ENCODE measurements at regions not wholly inside any gene's neighbourhood (a gene's known extent, or its start where the extent isn't known, plus 50 kb on each side); places are given as distances from the start of the nearest gene placed in this dataset.

DNA sequence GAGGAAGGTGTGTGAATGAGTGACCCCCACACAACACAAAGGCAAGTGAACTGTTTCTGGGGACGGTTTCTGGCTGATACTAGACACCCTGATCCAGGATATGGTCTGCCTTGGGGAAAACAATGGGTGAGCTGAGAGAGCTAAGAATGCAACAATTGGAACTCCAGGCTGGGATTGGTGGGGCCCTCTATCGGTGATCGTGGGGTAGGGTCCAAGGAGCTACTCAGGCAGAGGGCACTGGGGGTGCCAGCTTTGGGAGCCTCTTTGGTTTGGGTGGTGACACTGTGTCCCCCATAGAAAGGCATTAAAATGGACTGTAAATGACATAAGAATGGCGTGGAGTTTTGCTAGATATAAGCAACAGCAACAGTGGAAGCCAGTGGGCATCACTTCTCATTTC lies 439.1 kb downstream of the DMAC1 start:
- WGBS (ENCODE audit: low lambda C conversion rate) = 73% methylated on average over 4 of the region's 4 CpGs
- H3K27ac ChIP-seq (ENCODE audit: low read depth in 2 of 2, low read length in 1 of 2) = no peak overlapping the region
- no peaks in the 10 kb centered on the region for H3F3A ChIP-seq (replicated peaks; ENCODE audit: insufficient read depth)
- no peaks in the 10 kb centered on the region for H3K79me2 ChIP-seq (ENCODE audit: insufficient read depth)
- no peak overlapping the region for H3K9ac ChIP-seq
- POLR2A ChIA-PET = no interaction called here
- H3K9me3 ChIP-seq = no peaks in the 10 kb centered on the region
- CTCF ChIA-PET = interaction anchor here (0.8 to 1.1 kb wide), 2 partner anchors 15 to 308 kb away, joined by 3 to 6 read pairs; no protein-coding TSS in a partner anchor
- no peaks in the 10 kb centered on the region for H3K36me3 ChIP-seq (replicated peaks in 1 of 2; ENCODE audit: control insufficient read depth in 1 of 2, insufficient read depth in 2 of 2, low read length in 1 of 2)
- H3K27me3 ChIP-seq (ENCODE audit: insufficient read depth) = no peaks in the 10 kb centered on the region
- no peaks in the 10 kb centered on the region for H3K9me2 ChIP-seq
- TF ChIP-seq RCOR1 (IDR thresholded peaks at IDR 0.05; ENCODE audit: low read length) = no peak
- no peak for DNase-seq
- no peak overlapping the region for H3K4me2 ChIP-seq
- H3K4me3 ChIP-seq (ENCODE audit: low read depth in 2 of 2, low read length in 1 of 2) = no peak overlapping the region
- H4K20me1 ChIP-seq (ENCODE audit: insufficient read depth) = no peaks in the 10 kb centered on the region
- no peak overlapping the region for H2AFZ ChIP-seq (ENCODE audit: low read depth)
- peaks cover 0 to 9% of the 10 kb centered on the region in 2 experiments; a peak in 2 of 4 replicates for H3K4me1 ChIP-seq (ENCODE audit: control insufficient read depth in 1 of 2, insufficient read depth in 2 of 2, low read depth in 1 of 2, low read length in 1 of 2)

GRCh38 chr9:7358876-7359275 lies 440.7 kb downstream of the DMAC1 start:
- peaks cover 0 to 3% of the 10 kb centered on the region in 2 experiments; a peak in 2 of 4 replicates for H3K4me1 ChIP-seq (ENCODE audit: control insufficient read depth in 1 of 2, insufficient read depth in 2 of 2, low read depth in 1 of 2, low read length in 1 of 2)
- POLR2A ChIA-PET = no interaction called here
- H3K79me2 ChIP-seq (ENCODE audit: insufficient read depth) = no peaks in the 10 kb centered on the region
- H3K27me3 ChIP-seq (ENCODE audit: insufficient read depth) = no peaks in the 10 kb centered on the region
- H3K4me3 ChIP-seq (ENCODE audit: low read depth in 2 of 2, low read length in 1 of 2) = no peak overlapping the region
- no peaks in the 10 kb centered on the region for H3K9me2 ChIP-seq
- no peaks in the 10 kb centered on the region for H3F3A ChIP-seq (replicated peaks; ENCODE audit: insufficient read depth)
- DNase-seq = no peak
- no peaks in the 10 kb centered on the region for H3K9me3 ChIP-seq
- no peaks in the 10 kb centered on the region for H4K20me1 ChIP-seq (ENCODE audit: insufficient read depth)
- H3K27ac ChIP-seq (ENCODE audit: low read depth in 2 of 2, low read length in 1 of 2) = no peak overlapping the region
- no peak overlapping the region for H3K4me2 ChIP-seq
- CTCF ChIA-PET = interaction anchor here (0.9 to 1.0 kb wide), 3 partner anchors 9 to 43 kb away, joined by 3 to 4 read pairs (median 3); no protein-coding TSS in a partner anchor
- H3K9ac ChIP-seq = no peak overlapping the region
- TF ChIP-seq MEF2A (IDR thresholded peaks at IDR 0.05; ENCODE audit: borderline replicate concordance, low read depth) (no peak), RAD21 (IDR thresholded peaks at IDR 0.05; ENCODE audit: low read length) (peak; percentile 16; the same call in 1 of the 2 replicates)
- H2AFZ ChIP-seq (ENCODE audit: low read depth) = no peak overlapping the region
- H3K36me3 ChIP-seq (replicated peaks in 1 of 2; ENCODE audit: control insufficient read depth in 1 of 2, insufficient read depth in 2 of 2, low read length in 1 of 2) = no peaks in the 10 kb centered on the region

GRCh38 chr9:7354704-7355103 lies 444.9 kb downstream of the DMAC1 start:
- Histone ChIP-seq H4K20me1 (ENCODE audit: insufficient read depth) (no peaks in the 10 kb centered on the region), H3K4me1 (ENCODE audit: control insufficient read depth in 1 of 2, insufficient read depth in 2 of 2, low read depth in 1 of 2, low read length in 1 of 2) (no peaks in the 10 kb centered on the region), H3K27ac (ENCODE audit: low read depth in 2 of 2, low read length in 1 of 2) (no peak overlapping the region), H3K79me2 (ENCODE audit: insufficient read depth) (no peaks in the 10 kb centered on the region), H2AFZ (ENCODE audit: low read depth) (no peak overlapping the region), H3K9me3 (no peaks in the 10 kb centered on the region), H3K9ac (no peak overlapping the region), H3K4me3 (ENCODE audit: low read depth in 2 of 2, low read length in 1 of 2) (no peak overlapping the region), H3K9me2 (no peaks in the 10 kb centered on the region), H3K36me3 (replicated peaks in 1 of 2; ENCODE audit: control insufficient read depth in 1 of 2, insufficient read depth in 2 of 2, low read length in 1 of 2) (no peaks in the 10 kb centered on the region), H3K4me2 (no peak overlapping the region), H3F3A (replicated peaks; ENCODE audit: insufficient read depth) (no peaks in the 10 kb centered on the region), H3K27me3 (ENCODE audit: insufficient read depth) (no peaks in the 10 kb centered on the region)
- no peak for DNase-seq
- POLR2A ChIA-PET = no interaction called here
- CTCF ChIA-PET = no interaction called here
- TF ChIP-seq TEAD4 (IDR thresholded peaks at IDR 0.05; ENCODE audit: borderline replicate concordance, insufficient read depth) (no peak), GATA2 (CRISPR knock-in tag; IDR thresholded peaks at IDR 0.05) (no peak), TAF1 (IDR thresholded peaks at IDR 0.05; ENCODE audit: borderline replicate concordance, low read depth, low read length) (no peak), SMC3 (IDR thresholded peaks at IDR 0.05; ENCODE audit: low read depth, low read length) (no peak), CHD2 (IDR thresholded peaks at IDR 0.05; ENCODE audit: low read length, partially characterized antibody) (no peak), IRF3 (IDR thresholded peaks at IDR 0.05; ENCODE audit: low read depth, low read length) (no peak), ELF1 (IDR thresholded peaks at IDR 0.05) (no peak), POLR2AphosphoS5 (IDR thresholded peaks at IDR 0.05; ENCODE audit: low read depth, low read length) (no peak), FOXJ3 (CRISPR knock-in tag; IDR thresholded peaks at IDR 0.05) (no peak), RCOR1 (IDR thresholded peaks at IDR 0.05; ENCODE audit: low read length) (no peak), MXI1 (IDR thresholded peaks at IDR 0.05; ENCODE audit: low read depth, low read length) (no peak), NFIC (IDR thresholded peaks at IDR 0.05; ENCODE audit: borderline replicate concordance) (no peak), USF2 (IDR thresholded peaks at IDR 0.05; ENCODE audit: borderline replicate concordance, low read depth, low read length) (no peak), MAX (IDR thresholded peaks at IDR 0.05; ENCODE audit: low read depth) (no peak), GABPA (IDR thresholded peaks at IDR 0.05; ENCODE audit: low read depth) (no peak), SIN3A (IDR thresholded peaks at IDR 0.05; ENCODE audit: borderline replicate concordance, low read depth, low read length) (no peak), CTCF (IDR thresholded peaks at IDR 0.05) (no peak)
- TF ChIP-seq, protein P1, sequence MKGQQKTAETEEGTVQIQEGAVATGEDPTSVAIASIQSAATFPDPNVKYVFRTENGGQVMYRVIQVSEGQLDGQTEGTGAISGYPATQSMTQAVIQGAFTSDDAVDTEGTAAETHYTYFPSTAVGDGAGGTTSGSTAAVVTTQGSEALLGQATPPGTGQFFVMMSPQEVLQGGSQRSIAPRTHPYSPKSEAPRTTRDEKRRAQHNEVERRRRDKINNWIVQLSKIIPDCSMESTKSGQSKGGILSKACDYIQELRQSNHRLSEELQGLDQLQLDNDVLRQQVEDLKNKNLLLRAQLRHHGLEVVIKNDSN (IDR thresholded peaks at IDR 0.05; ENCODE audit: borderline replicate concordance, low read depth) = no peak

All from SK-N-SH (cell line).